GM10248 (cell line): ENCODE measurements at regions not wholly inside any gene's neighbourhood (a gene's known extent, or its start where the extent isn't known, plus 50 kb on each side); places are given as distances from the start of the nearest gene placed in this dataset.

Experiments
- CTCF ChIA-PET: fragments of 300-600 bp; sonication (Branson Sonifier 250); formaldehyde crosslinking; extraction: SDS; loops from one replicate; lab custom pipeline; 2021; ENCODE audit warnings: antibody characterized with exemption; lab: Yijun Ruan, JAX
- POLR2A ChIA-PET: fragments of 350-650 bp; sonication (Branson Sonifier 250); formaldehyde crosslinking; extraction: SDS; loops from one replicate; lab custom pipeline; 2020; ENCODE audit warnings: antibody characterized with exemption; lab: Yijun Ruan, JAX
- DNase-seq: peaks from one replicate; pipeline ENCODE4 v3.0.0; 2012; ENCODE audit errors: extremely low spot score
- TF ChIP-seq, protein P1 (sequence below): IDR thresholded peaks from 2 replicates; pipeline ENCODE4 v1.5.1; 2012; ENCODE audit warnings: mild to moderate bottlenecking, low read depth; ENCODE audit errors: extremely low read depth, missing control alignments, control extremely low read depth

DNA sequence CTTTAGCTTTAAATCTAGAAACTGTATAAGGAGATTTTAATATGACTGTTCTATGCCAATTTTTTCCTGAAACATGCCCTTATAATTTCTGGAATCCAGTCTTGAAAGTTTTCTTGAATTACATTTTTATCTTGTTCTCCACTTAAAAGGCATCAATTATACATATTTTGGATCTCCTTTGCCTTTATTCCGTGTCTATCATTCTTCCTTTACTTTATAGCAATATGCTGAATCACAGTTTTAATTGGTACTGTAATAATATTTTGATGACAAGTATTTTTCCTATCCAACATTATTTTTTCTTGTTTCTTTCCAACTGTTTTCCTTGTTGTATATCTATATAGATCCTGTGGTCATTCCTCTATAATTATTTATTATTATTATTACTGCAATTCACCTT is 361.2 kb downstream of the PIK3R1 start:
- DNase-seq: no peak
- ChIA-PET CTCF (interaction anchor here (1.5 to 3.2 kb wide), 3 partner anchors 12 to 29 kb away, joined by 3 to 9 read pairs (median 3); no protein-coding TSS in a partner anchor), POLR2A (no interaction called here)
- TF ChIP-seq, protein P1, sequence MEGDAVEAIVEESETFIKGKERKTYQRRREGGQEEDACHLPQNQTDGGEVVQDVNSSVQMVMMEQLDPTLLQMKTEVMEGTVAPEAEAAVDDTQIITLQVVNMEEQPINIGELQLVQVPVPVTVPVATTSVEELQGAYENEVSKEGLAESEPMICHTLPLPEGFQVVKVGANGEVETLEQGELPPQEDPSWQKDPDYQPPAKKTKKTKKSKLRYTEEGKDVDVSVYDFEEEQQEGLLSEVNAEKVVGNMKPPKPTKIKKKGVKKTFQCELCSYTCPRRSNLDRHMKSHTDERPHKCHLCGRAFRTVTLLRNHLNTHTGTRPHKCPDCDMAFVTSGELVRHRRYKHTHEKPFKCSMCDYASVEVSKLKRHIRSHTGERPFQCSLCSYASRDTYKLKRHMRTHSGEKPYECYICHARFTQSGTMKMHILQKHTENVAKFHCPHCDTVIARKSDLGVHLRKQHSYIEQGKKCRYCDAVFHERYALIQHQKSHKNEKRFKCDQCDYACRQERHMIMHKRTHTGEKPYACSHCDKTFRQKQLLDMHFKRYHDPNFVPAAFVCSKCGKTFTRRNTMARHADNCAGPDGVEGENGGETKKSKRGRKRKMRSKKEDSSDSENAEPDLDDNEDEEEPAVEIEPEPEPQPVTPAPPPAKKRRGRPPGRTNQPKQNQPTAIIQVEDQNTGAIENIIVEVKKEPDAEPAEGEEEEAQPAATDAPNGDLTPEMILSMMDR: no peak

DNA sequence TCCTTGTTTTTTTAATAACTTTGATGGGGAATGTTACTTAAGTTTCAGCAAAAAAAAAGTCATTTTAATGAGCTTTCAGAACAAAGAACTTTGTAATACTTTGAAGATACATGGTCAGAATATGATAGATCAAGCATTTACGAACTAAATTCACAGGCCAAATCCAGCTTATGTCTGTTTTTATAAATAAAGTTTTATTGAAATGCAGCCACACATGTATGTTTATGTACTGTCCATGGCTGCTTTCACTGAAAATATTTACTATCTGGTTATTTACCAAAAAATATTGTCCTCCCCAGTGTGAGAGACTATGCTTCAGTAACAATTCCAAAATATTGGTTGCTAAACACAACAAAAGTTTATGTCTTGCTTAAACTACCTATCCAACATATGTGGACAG is 366.7 kb downstream of the PIK3R1 start:
- DNase-seq: no peak
- CTCF ChIA-PET: interaction anchor here (0.8 to 2.9 kb wide), 2 partner anchors 10 to 16 kb away, joined by 3 to 7 read pairs; no protein-coding TSS in a partner anchor
- TF ChIP-seq, protein P1: no peak
- POLR2A ChIA-PET: no interaction called here

DNA sequence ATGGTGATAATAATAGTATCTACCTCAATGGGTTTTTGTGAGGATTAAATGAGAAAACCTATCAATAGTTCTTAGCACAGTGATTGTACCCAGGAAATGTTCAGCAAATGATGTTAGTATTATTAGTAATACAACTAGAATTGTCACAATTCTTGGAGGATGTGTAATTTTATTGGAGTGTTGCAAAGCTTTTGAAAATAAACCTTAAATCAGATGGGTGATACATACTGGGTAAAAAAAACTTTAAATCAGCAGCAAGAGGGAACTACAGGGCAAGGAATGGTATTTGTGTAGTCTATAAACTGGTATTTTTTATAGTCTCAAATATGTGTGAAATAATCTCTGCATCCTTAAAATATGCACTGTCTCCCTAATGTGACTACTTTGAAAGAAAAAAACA is 371.6 kb downstream of the PIK3R1 start:
- CTCF ChIA-PET: no interaction called here
- DNase-seq: no peak
- TF ChIP-seq, protein P1: no peak
- POLR2A ChIA-PET: no interaction called here

DNA sequence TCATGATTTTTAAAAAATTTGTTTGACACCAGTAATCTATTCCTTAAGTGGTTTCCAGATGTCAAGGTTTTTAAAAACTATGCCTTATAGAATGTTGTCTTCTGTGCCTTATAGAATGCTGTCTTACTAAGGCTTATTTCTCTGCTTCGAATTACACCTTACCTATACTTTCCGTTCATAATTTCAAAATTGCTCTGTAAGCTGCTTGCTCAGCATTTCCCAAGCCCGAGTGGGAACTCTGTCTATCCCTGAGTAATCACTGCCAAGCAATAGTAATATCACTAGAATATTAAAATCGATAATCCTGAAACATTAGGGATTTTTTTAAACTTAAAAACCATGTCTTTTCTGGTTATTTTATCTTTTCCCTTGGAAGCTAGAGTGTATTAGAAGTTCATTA is 376.3 kb downstream of the PIK3R1 start:
- TF ChIP-seq, protein P1: no peak
- no peak for DNase-seq
- POLR2A ChIA-PET: no interaction called here
- CTCF ChIA-PET: interaction anchor here (1.6 to 2.2 kb wide), 3 partner anchors 9 to 23 kb away, joined by 3 to 9 read pairs (median 7); no protein-coding TSS in a partner anchor

DNA sequence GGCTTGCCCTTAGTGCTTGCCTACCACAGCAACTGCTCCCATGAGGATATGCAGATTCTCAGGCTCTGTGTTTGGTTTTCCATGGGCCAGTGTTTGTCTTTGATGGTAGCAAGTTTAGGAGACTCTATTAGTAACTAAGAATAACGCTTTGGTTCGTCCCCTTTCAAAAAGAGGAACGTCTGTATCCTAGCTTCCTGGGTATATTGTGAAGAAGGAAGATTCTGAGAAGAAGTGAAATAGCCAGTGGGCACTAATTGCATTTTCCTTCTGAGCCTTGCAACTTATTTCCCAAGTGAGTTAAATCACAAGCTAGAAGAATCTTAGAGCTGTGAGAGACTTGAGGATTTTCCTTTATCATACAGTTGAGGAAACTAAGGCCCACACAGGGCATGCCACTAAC is 376.8 kb downstream of the PIK3R1 start:
- CTCF ChIA-PET: interaction anchor here (1.3 to 2.2 kb wide), 4 partner anchors 10 to 130 kb away, joined by 3 to 9 read pairs (median 5); no protein-coding TSS in a partner anchor
- DNase-seq: no peak
- POLR2A ChIA-PET: no interaction called here
- TF ChIP-seq, protein P1: no peak

DNA sequence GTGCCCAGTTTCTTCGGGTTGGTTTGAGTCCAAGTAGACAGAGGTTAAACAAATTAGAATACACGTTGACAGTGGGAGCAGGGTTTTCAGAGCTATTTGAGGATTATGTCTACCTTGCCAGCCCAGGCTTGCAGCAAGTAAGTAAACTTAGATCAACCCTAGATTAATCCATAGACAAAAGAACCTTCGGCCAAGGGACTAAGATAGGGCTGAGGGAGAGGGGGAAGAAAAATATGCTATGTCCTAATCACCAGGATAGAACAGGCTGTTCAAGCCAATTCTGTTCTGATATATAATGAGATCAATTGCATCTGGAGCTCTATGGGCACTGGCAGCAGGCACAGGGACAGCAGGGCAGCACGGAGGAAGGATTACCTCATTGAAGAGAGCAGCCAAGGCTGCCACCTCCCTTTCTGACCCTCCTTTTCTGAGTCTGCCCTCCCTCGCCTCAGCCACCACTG is 377.7 kb downstream of the PIK3R1 start:
- TF ChIP-seq, protein P1: no peak
- CTCF ChIA-PET: interaction anchor here (1.2 to 2.2 kb wide), 4 partner anchors 10 to 131 kb away, joined by 3 to 9 read pairs (median 4); no protein-coding TSS in a partner anchor
- DNase-seq: no peak
- POLR2A ChIA-PET: no interaction called here
